HUDEP-2 (cell line): ENCODE measurements at regions not wholly inside any gene's neighbourhood (a gene's known extent, or its start where the extent isn't known, plus 50 kb on each side); places are given as distances from the start of the nearest gene placed in this dataset.

Experiments used
- DNase-seq, 76 experiments: peaks; one replicate each; lab custom pipeline; 2025; ENCODE audit not compliant: unreplicated experiment in 76 of 76; lab: John Stamatoyannopoulos, UW

GRCh38 chr2:150606380-150607060, 119.1 kb upstream of the RND3 start:
- no peak for DNase-seq

DNA sequence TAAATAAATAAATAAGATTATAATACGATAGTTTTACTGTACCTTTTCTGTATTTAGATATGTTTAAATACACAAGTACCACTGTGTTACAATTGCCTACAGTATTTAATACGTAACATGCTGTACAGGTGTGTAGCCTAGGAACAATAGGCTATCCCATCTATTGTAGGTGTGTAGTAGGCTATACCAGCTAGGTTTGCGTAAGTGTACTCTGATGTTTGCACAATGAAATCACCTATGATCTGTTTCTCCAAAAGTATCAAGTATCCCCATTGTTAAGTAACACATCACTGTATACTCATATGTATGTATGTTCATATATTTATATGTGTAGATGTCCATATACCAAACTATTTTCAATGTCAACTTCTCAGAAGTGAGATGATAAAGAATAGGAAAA, 118.2 kb upstream of the RND3 start:
- no peak for DNase-seq

DNA sequence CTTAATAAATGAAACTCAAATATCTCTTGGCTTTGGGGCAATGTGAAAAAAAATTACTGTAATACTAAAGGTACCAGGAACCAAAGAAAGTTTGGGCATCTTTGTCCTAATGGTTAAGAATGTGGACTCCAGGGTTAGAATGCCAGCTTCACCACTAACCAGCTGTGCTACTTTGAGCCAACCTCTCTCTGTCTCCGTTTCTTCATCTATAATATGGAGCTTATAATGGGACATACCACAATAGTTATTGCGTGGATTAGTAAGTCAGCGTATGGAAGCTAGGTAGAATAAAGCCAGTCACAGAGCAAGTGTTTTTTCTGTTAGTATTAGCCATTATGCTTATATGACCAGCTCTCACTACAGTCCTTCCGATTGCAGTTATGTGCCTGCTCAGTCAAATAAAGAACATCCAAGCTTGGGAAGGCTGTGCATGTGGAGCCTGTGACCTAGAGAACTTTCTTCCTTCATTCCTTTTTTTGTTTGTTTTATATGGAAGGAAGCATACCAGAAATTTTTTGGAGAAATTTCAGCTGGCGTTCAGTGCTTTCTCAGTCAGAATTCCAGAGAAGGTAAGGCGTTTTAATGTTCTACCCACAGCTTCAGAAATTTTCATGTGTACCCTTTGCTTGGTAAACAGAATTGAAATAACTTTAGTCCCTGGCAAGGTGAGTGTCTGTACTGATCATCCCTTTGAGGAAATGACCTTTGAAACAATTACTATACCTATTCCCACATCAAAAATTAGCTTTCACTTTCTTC, 114.0 kb upstream of the RND3 start:
- no peak for DNase-seq

GRCh38 chr2:150599889-150600288, 112.4 kb upstream of the RND3 start:
- no peak for DNase-seq

- no peak for DNase-seq
These were observed 110.9 kb upstream of the RND3 start for GRCh38 chr2:150598383-150598782.

GRCh38 chr2:150595803-150596470, 108.5 kb upstream of the RND3 start:
- DNase-seq, result no peak

DNA sequence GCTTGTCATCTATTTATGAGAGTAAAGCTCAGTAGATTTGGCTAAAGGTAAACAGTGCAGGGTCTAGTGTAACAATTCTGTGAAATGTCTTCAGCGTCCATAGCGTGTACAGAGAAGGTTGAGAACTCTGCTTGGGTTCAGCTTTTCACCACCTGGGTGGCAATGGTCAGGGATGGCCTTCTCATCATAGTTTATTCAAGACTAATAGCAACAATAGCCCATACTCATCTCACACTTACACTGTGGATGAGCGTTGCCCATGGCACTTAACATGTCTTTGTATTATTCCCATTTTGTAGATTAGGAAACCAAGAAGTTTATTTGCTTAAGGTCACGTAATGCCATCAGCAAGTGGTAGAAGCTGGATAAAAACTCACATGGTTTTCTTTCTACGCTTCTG, 106.8 kb upstream of the RND3 start:
- no peak for DNase-seq

DNA sequence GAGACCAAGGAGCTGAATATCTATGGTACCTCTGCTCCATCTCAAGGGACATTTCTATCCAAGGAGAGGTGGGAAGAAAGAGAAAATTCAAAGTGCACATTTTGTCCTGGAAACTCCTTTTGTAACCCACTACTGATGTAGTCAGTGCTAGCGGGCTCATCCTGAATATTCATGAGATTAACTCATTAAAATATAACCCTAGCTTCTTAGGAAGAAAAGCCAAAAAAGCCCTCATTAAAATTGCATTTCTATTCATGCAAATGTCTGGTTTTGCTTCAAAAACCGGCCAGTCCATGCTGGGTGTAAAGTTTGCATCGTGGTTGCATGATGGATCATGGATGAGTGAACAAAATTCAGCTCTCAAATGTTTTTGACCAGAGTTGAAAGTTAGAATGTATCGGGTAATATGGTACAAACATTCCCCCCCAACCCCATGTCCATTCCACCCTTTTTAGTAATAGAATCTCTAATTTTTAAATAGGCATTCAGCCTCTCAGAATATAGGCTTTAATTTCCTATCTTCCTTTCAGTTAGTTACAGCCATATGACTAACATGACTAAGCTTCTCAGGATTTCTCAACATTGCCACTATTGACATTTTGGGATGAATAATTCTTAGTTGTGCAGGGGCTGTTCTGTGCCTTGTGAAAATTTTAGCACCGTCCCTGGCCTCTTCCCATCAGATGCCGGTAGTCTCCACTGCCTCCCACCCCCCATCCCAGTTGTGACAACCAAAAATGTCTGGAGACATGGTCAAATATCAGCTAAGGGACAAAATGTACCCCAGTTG, 104.2 kb upstream of the RND3 start:
- no peak for DNase-seq

- DNase-seq, result no peak
These were observed 102.2 kb upstream of the RND3 start for GRCh38 chr2:150589681-150590080.

DNA sequence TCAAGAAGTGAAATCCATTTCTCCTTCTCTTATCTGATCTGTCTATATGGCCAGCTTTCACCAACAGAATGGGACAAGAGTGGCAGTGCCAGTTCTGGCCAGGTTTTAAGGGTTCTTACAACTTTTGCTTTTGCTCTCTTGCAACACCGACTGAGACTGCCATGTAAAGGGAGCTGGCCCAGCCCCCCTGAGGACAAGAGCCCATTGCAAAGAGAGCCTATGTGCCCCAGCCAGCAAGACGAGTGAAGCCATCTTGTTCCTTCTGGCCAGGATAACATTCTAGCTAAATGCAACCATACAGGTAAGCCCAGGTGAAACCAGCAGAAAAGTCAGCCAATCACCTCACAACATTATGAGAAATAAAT, 101.0 kb upstream of the RND3 start:
- DNase-seq, result no peak

DNA sequence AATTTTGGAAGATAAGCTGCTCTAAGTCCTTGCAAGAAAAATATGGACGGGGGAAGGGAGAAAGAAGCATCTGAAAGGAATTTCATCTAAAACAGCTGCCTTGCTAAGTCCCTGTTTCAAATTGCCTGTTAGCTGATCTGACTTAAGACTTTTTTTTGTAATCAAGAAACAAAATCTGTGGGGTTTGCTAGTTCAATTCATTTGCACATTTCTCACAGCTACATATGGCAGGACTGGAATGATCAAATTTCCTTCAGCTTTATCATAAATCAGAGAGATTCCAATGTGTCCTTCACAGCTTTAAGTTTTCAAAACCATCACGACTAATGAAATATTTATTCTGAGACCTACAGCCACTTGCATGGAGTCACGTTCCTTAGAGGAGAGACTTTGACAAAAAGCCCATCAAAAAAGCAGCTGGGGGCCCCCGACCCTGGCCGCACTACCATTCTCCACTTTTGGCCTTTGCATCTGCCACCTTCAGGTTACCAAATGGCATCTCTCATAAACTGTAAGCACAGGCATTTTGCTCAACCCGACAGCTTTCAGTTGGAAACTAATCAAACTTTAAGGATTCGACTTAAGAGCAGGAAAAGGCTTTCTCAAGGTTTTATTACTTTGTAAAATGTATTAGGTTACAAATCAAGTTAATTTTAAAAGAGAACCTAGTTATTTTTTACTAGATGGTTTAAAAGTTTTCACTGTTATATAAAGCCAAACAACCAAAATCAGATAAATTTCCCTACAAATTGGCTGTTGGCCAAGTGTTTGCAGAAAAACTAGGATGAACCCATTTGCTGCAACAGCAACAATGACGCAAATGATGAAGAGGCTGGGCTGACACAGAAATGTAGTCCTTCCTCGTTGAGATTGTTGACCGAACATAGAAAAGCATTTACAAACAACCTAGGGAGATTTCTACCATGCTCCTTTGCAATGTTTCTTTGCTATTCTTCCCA, 100.4 kb upstream of the RND3 start:
- no peak for DNase-seq

- DNase-seq, result no peak
These were observed 99.4 kb upstream of the RND3 start for GRCh38 chr2:150586858-150587257.

GRCh38 chr2:150585221-150585971, 97.9 kb upstream of the RND3 start:
- no peak for DNase-seq

DNA sequence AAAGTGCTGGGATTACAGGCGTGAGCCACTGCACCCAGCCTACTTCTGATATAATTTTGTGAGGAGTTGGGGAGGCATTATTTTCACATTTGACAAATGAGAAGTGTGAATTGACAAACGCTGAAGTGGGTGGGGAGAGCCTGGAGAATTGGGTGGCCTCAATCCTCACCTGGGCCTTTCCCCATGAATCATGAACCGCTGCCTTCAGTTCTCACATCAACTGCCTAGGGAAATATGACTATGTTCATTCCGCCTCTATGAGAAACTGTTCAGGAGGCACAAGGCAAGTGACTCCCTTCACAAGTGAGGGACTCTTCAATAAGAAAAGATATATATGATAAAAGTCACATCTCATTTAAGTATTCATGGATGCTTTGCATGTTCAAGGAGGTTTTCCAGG, 96.6 kb upstream of the RND3 start:
- no peak for DNase-seq

DNA sequence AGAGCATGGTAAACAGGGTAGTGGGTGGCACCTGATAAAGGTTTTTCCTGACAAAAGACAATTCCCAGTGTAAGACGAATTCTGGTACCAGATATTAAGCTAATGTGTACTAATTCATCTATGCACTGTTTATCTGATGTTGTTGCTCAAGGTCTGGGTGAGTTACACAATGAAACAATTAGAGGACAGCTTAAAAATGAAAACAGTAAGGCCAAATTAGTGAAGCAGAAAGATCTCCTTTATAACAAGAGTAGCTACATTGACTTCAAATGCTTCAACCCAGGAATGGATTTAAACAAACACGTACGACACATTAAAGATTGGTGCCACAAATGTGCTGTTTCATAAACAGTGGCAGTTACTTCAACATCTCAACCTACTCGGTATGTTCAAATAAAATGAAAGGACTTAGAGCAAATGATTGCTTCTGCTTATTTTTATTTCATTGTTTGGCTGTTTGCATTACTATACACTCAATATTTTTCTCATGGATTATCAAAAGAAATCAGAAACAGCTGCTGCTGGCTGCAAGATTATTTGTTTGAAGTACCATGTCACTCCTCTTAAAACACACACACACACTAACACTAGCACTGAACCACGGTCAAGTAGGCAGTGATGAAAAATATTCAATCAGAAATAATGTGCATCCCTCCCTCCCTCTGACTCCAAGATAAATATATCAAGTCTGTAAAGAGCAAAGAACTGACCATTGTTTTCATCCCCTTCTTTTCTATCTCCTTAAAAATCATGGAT, 94.4 kb upstream of the RND3 start:
- no peak for DNase-seq

DNA sequence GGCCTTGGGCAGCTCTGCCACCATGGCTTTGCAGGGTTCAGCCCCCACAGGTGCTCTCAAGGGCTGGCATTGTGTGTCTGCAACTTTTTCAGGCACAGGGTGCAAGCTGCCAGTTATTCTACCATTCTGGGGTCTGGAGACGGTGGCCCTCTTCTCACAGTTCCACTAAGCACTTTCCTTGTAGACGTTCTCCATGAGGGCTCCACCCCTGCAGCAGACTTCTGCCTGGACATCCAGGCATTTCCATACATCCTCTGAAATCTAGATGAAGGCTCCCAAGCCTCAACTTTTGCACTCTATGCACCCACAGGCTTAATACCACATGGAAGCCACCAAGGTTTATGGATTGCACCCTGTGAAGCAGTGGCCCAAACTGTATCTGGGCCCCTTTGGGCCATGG, 91.0 kb upstream of the RND3 start:
- no peak for DNase-seq

- DNase-seq, result no peak
These were observed 88.4 kb upstream of the RND3 start for GRCh38 chr2:150575861-150576260.

GRCh38 chr2:150572961-150573395, 85.5 kb upstream of the RND3 start:
- no peak for DNase-seq
